ENCODE measurements at regions not wholly inside any gene's neighbourhood (a gene's known extent, or its start where the extent isn't known, plus 50 kb on each side); places are given as distances from the start of the nearest gene placed in this dataset.

DNA sequence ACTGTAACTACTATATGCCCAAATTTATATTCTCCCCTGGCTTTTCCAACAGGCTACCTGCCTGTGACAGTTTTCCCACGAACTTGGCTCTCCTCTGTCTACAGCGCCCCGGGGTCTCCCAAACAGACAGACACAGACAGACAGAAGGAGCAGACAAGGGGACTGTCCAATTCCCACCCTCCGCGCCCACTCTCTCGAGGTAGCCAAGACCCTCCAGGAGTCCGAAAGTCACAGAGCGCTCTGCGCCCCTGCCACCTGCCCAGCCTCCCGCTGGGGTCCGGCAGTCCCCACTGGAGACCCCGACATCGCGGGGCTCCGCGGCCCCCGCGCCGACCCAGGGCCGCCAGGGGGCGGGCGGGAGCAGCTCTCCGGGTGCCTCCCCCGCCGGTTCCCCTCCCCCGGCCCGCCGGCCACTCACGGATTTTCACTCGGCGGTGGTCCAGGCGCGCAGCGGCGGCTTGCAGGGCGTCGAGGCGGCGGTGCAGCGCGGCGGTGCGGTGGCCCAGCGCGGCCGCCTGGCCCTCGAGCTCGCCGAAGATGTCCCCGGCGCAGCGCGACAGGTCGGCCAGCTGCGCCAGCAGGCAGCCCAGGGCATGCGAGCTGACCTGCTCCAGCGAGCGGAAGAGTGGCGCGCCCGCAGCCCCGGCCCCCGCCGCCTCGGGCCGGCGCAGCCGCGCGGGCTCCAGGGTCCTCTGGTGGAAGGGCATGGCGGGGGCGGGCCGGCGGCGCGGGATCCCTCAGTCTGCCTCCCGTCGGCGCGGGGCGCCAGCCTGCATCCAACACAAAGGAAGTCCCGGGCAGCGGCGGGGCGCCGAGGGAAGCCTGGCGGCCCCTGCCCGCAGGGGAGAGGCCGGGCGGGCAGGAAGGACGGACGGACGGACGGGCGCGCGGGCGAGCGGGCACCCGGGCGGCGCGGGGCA is 81.3 kb upstream of the CCDC28A start:
- FAIRE-seq = no peak
- H3K4me2 ChIP-seq (ENCODE audit: insufficient read depth, low read length) = peak overlapping the region; percentile 92
- H3K9me3 ChIP-seq (replicated peaks; ENCODE audit: control insufficient read depth, insufficient read depth, low read length) = no peaks in the 10 kb centered on the region
- TF ChIP-seq FOS (IDR thresholded peaks at IDR 0.05; ENCODE audit: borderline replicate concordance, insufficient read depth, low read length) (no peak), EZH2 (IDR thresholded peaks at IDR 0.05; ENCODE audit: borderline replicate concordance, low read depth, low read length, severe bottlenecking) (no peak), GATA2 (IDR thresholded peaks at IDR 0.05; ENCODE audit: insufficient read depth, insufficient read length, low read depth, low read length) (no peak), JUN (IDR thresholded peaks at IDR 0.05; ENCODE audit: borderline replicate concordance, insufficient read depth, insufficient read length, low read depth) (no peak), POLR2AphosphoS5 (IDR thresholded peaks at IDR 0.05; ENCODE audit: insufficient read depth, low read depth, low read length) (peak; percentile 48), POLR2A (IDR thresholded peaks at IDR 0.05; ENCODE audit: low read depth, low read length) (no peak), MYC (IDR thresholded peaks at IDR 0.05; ENCODE audit: low read depth, low read length) (no peak), CTCF (IDR thresholded peaks at IDR 0.05; ENCODE audit: extremely low read depth in 1 of 2, insufficient read depth in 1 of 2, low read depth in 1 of 2, low read length in 2 of 2) (peak; percentile 82 to 93)
- H3K79me2 ChIP-seq (ENCODE audit: control insufficient read depth, insufficient read depth, low read length) = peaks cover 53% of the 10 kb centered on the region
- no peaks in the 10 kb centered on the region for H3K9me1 ChIP-seq (replicated peaks; ENCODE audit: control insufficient read depth, extremely low read depth, insufficient read depth, low read length)
- peak overlapping the region; percentile 74 to 90 (median 75) for H3K4me3 ChIP-seq (replicated peaks in 1 of 3; ENCODE audit: insufficient read depth in 1 of 3, low read depth in 1 of 3, low read length in 3 of 3)
- dilution Hi-C loops (cut with MboI; ENCODE audit: extremely low pct_ligation_motif_present, low sequenced_read_pairs) (no loop called here), intact Hi-C loops (cut with micrococcal nuclease) (loop anchor here (1.0 to 10.0 kb wide), 5 partner anchors 30 to 672 kb away; no protein-coding TSS in a partner anchor)
- no peaks in the 10 kb centered on the region for H3K36me3 ChIP-seq (ENCODE audit: control insufficient read depth in 2 of 2, extremely low read depth in 1 of 2, insufficient read depth in 2 of 2, low read length in 2 of 2)
- peaks cover 25% of the 10 kb centered on the region for H3K4me1 ChIP-seq (ENCODE audit: control insufficient read depth, extremely low read depth, insufficient read depth, low read length)
- peak overlapping the region; percentile 46 for H3K27ac ChIP-seq (ENCODE audit: insufficient read depth, low read depth, low read length)
- POLR2A ChIA-PET = no interaction called here
- H4K20me1 ChIP-seq (replicated peaks; ENCODE audit: control insufficient read depth, extremely low read depth, insufficient read depth, low read length) = no peaks in the 10 kb centered on the region
- peak; percentile 68 for DNase-seq (ENCODE audit: low read depth, low spot score)
- H3K27me3 ChIP-seq (ENCODE audit: control insufficient read depth in 2 of 2, insufficient read depth in 2 of 2, low read length in 2 of 2) = no peaks in the 10 kb centered on the region
- peak overlapping the region; percentile 66 for H3K9ac ChIP-seq (replicated peaks; ENCODE audit: extremely low read depth, insufficient read depth, low read length)
- CTCF ChIA-PET = interaction anchor here (0.6 to 5.4 kb wide), 36 partner anchors 10 to 672 kb away, joined by 3 to 91 read pairs (median 4); no protein-coding TSS in a partner anchor
- no TSS peak for BruUV-seq (replicated peaks)
- peak overlapping the region; percentile 63 for H2AFZ ChIP-seq (ENCODE audit: low read depth, low read length)

All from endothelial cell of umbilical vein (primary cell).